AML-193 (cell line): ENCODE measurements at regions not wholly inside any gene's neighbourhood (a gene's known extent, or its start where the extent isn't known, plus 50 kb on each side); places are given as distances from the start of the nearest gene placed in this dataset.
"Not testable (repeated sequence)": the region's sequence is repeated elsewhere in the genome, so short reads cannot be mapped to it uniquely, and the experiment has no call there.

Experiments used
- DNase-seq, 2 experiments: peaks; one replicate each; lab custom pipeline; 2025; lab: John Stamatoyannopoulos, UW

GRCh38 chr3:103991461-103992115 lies 1375.1 kb upstream of the ALCAM start:
- peak; percentile 11 to 19 for DNase-seq

- no peak for DNase-seq
Measured at GRCh38 chr3:103992469-103992868, 1374.2 kb upstream of the ALCAM start.

GRCh38 chr3:104004956-104005355 lies 1361.8 kb upstream of the ALCAM start:
- DNase-seq, result no peak

GRCh38 chr3:104005815-104006214 lies 1360.9 kb upstream of the ALCAM start:
- no peak for DNase-seq

GRCh38 chr3:104018541-104018940 lies 1348.2 kb upstream of the ALCAM start:
- no peak for DNase-seq

GRCh38 chr3:104031598-104031997 lies 1335.1 kb upstream of the ALCAM start:
- DNase-seq, result no peak

GRCh38 chr3:104032283-104032682 lies 1334.4 kb upstream of the ALCAM start:
- no peak for DNase-seq

- DNase-seq, result no peak
Measured at GRCh38 chr3:104040896-104041295, 1325.8 kb upstream of the ALCAM start.

- DNase-seq, result not testable (repeated sequence)
Measured at GRCh38 chr3:104043001-104043543, 1323.6 kb upstream of the ALCAM start.

- DNase-seq, result no peak
Measured at GRCh38 chr3:104044002-104044401, 1322.7 kb upstream of the ALCAM start.

- no peak for DNase-seq
Measured at GRCh38 chr3:104066658-104067057, 1300.1 kb upstream of the ALCAM start.

- DNase-seq, result no peak
Measured at GRCh38 chr3:104069114-104069513, 1297.6 kb upstream of the ALCAM start.

- no peak for DNase-seq
Measured at GRCh38 chr3:104070906-104071305, 1295.8 kb upstream of the ALCAM start.

GRCh38 chr3:104080088-104080626 lies 1286.6 kb upstream of the ALCAM start:
- no peak for DNase-seq

- no peak for DNase-seq
Measured at GRCh38 chr3:104088738-104089137, 1278.0 kb upstream of the ALCAM start.

- DNase-seq, result not testable (repeated sequence)
Measured at GRCh38 chr3:104089987-104090386, 1276.7 kb upstream of the ALCAM start.

GRCh38 chr3:104101736-104102135 lies 1265.0 kb upstream of the ALCAM start:
- no peak for DNase-seq

- peak; percentile 61 to 69 for DNase-seq
Measured at GRCh38 chr3:104102386-104102785, 1264.3 kb upstream of the ALCAM start.

GRCh38 chr3:104106276-104106675 lies 1260.4 kb upstream of the ALCAM start:
- DNase-seq, result no peak

GRCh38 chr3:104108522-104108921 lies 1258.2 kb upstream of the ALCAM start:
- no peak for DNase-seq

GRCh38 chr3:104126463-104126862 lies 1240.2 kb upstream of the ALCAM start:
- no peak for DNase-seq

- DNase-seq, result no peak
Measured at GRCh38 chr3:104126864-104127553, 1239.7 kb upstream of the ALCAM start.

- DNase-seq, result no peak
Measured at GRCh38 chr3:104127830-104128229, 1238.9 kb upstream of the ALCAM start.
